Activated gamma-delta T cell treated with anti-CD3 and anti-CD28 coated beads, Interleukin-2, amount 50 U/mL, for 16 hours (primary cell): ENCODE measurements at regions not wholly inside any gene's neighbourhood (a gene's known extent, or its start where the extent isn't known, plus 50 kb on each side); places are given as distances from the start of the nearest gene placed in this dataset.

Experiments
- DNase-seq: peaks from one replicate; pipeline ENCODE4 v3.0.0-alpha.2; 2020; ENCODE audit warnings: low read depth

DNA sequence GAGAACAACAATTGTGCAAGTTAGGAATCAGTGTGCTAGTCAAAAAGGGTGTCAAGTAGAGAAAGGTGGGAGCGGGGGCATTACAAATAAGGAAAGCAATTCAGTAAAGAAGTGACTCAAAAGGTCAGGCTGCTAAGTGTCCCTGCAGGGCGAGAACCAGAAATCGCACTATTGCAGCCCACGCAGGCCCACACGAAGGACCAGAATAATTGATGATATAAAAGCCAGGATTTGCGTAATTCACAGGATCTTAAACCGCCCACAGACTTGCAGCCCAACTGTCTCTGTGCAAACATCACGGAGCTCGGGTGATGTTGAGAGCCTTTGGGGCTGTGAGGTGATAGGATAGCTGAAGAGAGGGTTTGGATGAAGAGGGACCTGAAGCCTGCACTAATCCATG, 349.0 kb downstream of the BRINP1 start:
- no peak for DNase-seq

DNA sequence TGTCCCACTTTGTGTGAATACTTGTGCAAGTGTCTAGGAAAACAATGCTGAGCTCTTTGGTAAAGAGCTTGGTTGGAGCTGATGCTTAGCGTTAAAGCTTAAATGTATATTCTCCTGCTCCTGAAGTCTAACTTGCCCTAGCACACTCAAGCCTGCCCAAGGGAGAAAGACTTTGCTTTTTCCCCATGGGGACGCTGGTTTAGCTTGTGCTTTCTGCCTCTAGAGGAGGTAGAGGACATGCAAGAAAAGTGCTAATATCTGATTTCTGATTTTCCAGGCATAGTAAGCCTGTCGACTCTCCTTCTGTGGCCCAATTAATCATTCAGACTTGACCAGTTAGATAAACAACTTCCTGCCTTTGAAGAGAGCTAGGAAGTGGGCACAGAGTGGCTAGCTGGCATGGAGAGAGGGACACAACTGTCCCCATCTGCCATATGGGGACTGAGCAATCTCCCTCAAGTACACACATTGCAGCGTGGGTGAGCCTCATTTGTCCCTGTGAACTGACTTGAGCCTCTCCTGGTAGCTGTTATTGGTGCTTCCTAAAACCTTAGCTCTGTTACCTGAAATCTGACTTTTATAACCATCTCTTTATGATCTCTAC, 348.4 kb downstream of the BRINP1 start:
- DNase-seq, result no peak

DNA sequence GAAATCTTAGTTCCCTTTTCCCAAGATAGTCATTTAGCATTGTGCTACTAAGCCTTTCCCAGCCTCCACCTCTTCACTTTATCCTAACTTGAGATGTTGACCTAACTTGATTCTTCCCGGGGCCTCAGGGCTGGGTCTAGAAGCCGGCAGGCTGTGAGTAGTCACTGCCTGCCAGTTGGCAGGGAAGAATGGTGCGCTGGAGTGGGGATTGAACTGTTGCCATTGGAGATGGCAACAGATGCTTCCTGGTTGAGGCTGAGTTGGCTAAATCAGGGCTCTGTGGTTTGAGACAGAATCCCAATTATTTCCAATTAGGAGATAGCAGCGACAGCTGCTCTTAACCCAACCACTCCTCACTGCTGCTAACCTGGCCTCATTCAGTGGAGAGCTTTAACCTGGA, 343.1 kb downstream of the BRINP1 start:
- DNase-seq, result no peak

DNA sequence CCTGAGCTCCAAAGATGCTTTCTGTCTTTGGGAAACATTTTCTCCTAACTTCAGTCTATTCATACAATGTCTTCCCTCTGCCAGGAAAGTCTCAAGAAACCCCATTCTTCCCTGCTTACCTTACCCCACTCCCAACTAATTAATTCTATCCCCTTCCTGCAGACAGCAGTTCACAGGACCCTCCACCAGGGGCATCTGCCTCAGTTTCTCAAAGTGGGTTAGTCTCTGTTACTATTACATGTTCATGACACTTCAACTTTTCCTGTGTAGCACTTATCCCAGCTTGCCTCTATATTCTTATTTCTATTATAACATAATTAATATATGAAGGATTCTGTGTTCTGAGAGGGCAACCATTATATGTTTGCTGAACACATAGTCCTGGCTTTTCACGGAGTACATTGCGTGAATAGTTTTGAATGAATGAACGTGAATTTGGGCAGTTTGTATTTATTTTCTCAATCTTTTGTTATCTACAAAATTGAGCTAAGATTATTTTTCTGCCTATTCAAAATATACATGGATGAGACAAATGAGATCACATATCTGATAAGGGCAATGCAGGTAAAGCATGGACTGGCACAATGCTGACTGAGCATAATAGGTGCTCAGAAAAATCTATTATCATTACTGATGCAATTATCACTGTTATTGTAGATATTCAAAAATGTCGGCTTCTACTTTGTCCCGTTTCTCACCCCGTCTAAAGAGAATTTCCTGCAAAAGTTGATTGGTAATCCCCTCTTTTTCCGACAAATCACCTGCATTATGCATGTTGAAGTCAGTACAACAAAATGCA, 341.1 kb downstream of the BRINP1 start:
- DNase-seq, result no peak

DNA sequence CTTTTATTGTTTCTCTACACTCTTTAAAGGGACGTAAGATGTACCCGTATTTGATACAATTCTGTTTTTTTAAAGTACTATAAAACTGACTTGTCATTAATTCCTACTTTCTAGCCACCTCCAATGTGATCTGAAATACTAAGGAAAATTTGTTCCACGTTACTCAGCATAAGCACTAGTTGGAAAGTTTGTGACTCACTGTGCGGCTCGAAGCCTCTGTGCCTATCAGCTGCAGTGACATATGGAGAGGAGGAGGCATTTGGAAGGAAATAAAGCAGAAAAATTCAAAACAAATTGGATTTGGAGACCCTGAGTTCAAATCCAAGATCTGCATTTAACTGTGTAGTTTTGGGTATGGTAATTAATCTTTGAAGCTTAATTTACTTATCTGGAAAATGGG, 339.3 kb downstream of the BRINP1 start:
- no peak for DNase-seq

DNA sequence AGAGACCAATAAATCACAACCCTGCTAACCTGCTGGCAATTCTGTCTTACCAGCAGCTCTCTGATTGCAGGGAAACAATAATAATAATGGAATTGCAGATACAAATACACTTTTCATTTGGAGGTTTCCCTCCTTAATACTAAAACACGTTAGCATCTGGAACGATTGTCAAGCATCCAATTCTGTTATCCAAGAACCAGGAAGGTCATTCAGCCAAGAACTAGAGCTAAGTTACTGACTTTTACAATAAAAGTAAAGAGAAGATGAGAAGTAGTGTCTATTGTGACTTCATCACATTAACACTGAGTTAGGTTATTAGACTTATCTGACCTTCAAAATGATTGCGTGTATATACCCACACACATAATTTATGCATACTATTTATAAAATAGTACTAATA, 335.6 kb downstream of the BRINP1 start:
- DNase-seq, result no peak

DNA sequence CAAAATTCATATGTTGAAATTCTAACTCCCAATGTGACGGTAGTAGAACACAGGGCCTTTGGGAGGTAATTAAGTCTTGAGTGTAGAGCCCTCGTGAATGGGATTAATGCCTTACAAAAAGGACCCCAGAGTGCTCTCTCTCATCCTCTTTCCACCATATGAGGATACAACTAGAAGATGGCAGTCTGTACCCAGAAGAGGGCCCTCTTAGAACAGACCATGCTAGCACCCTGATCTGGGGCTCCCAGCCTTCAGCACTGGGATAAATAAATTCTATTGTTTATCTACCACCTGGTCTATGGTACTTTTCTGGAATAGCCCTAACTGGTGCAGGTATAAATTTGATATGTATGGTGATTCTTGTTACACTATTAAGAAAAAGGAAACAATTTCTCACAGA, 332.3 kb downstream of the BRINP1 start:
- DNase-seq, result no peak

DNA sequence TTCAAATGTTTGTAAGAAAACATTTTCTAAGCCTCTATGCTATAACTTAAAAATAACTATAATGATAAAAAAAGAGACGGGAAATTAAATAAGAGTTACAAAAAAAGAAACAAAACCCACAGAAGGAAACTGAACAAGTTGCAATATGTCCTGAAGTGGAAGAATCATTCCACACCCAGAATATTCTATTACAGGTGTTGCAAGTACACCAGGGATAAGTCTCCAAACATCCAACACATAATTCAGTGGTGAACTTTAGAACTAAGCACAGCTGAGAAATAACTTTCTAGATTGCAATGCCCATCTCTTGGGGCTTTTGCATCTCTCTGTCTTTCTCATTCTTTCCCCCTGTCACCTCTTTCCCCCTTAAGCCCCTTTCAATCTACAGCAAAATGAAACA, 325.2 kb downstream of the BRINP1 start:
- no peak for DNase-seq

DNA sequence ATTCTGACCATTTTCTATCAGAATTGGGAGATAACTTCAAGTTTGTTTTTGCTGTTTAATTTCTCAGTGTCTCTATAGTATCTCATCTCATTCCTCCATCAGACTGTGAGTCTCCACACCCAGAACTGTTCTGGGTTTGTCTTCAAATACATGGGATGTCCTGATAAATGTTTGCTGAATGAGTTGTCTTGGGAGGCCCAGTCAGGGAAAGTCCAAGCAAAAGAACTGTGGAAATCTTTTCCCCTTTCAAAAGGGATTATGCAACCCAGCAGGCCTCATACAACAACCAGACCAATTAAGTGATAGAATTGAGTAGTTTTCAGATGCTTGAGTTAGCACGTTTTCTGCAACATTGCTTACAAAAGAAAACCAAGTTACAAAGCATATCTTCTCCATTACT, 324.4 kb downstream of the BRINP1 start:
- no peak for DNase-seq

DNA sequence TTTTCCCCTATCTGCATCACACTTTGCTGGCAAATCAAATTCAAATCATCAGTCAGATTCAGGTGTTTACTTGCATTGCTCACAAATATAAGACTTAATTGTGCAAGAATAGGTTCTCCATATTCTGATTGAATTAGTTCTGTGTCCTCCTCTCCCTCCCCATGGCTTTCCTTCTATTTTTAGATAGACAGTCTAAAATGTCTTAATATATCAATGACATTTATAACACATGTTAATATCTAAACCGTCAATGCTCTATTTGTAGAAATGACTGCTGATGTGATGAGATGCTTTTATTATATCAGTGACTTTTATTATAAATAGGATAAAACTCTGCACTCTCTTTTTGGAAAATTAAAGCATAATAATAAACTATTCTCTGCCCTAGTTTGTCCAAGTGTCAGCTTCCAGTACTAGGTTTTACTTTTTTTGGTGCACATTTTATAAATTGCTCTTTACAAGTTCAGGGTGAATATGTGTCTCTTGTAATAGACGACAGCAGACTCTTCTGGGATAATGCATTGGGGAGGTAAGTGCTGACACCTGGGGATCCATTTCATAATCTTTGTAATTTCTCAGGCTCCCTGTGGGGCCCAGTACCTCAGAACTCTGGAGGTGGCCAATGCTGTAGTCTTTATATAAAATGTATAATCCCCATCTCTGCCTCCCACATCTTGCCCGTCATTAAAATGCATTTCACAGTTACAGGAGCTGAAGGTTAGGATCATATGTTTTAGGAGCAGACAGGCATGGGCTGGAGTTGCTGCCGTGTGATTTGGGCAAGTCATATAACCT, 321.5 kb downstream of the BRINP1 start:
- no peak for DNase-seq

DNA sequence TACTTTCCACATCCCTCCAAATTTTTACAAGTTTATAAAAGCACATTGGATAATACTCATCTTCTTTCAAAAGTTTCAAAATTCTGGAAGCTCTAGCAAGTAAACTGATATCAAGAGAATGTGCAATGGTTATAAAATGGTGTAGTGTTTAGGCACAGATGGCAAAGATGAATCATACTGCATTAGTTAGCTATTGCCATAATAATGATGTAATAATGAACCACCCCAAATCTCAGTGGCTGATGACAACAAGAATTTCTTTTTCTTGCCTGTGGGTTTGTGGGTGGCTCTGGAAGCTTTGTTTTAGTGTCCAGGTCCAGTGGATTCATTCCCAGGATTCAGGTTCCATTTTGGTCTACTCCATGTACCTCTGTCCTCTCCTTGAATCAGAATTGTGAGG, 319.0 kb downstream of the BRINP1 start:
- DNase-seq, result no peak

DNA sequence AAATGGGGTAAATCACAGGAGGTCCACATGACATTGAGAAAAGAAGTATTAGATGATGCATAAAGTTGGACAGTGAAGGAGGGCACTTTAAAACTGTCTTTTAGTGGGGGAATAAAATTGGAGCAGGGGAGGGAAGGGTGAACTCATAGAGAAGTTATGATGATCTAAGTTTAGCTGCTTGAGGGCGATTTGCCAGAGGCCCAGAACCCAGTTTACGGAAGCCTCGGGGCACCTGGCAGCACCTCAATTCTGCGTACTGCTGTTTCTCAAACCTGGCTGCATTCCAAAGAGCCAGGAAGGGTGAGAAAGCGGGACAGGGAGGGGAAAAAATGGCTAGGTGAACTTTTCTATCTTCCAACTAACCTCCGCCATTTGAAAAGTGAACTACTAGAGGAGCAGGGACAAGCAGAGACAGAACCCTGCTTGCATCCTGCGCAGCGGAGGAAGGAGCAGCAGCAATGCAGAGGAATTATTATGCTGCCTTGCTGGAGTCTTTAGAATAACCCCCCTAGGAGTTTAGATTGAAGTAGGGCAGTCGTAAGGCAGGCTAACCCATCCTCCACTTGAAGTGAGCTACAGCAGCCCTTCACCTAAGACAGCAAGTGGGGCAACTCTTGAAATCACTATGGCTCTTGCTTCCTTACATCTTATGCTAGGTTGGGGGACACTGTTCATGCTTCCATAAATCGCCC, 316.8 kb downstream of the BRINP1 start:
- DNase-seq, result no peak

DNA sequence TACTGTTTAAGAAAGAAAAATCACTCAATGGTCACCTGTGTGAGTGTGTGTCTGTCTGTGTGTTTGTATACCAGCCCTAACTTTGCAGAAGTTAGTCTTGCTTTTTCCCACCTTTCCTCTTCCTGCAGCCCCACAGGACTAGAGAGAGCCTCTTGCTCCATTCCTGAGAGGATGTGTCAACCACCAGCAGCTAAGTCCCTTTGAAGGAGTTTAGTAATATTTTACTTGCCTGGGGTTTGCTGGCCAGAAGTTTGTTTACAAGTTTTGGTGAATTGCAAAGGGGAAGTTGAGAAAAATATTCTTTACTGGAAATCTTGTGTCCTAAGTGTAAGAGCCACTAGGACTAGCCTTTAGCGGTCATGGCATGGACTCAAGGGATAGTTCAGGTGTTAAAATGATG, 316.2 kb downstream of the BRINP1 start:
- no peak for DNase-seq

DNA sequence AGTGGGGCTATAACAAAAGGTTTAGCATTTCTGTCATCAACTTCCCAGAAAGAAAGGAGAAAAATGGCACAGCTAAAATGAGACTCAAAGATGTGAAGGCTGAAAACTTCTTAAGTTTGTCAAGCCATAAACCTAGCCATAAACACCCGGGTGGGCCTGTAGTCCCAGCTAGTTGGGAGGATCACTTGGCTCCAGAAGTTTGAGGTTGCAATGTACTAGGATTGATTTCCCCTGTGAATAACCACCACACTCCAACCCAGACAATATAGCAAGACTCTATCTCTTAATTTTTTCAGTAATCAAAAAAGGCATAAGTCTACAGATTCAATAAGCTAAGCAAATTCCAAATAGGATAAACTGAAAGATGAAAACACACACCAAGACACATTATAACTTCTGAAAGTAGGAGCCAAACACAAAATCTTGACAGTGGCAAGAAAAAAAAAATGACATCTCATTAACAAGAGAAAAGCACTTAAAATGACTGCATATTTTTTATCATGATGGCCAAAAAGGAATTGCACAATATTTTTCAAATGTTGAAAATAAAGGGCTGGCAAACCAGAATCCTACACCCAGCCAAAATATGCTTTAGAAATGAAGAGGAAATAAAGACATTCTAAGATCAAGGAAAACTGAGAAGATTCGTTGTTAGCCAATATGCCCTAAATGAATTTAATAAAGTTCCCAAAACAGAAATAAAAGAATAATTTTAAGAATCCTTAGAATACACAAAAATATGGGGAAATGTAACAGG, 308.4 kb downstream of the BRINP1 start:
- no peak for DNase-seq

DNA sequence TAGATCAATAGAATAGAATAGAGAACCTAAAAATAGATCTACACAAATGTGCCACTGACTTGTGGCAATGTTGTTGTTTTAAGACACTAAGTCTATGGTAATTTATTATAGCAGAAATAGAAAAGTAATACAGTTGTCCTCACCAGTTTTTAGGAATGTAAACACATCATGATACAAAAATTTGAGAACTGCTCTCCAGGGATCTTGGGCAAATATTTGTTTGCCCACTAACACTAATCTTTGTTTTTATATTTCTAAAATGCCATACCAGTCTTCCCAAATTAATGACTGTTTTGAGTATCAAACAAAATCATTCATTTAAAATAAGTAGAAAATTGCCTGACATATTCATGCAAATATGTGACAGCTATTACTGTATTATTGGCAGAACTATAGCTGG, 297.6 kb downstream of the BRINP1 start:
- no peak for DNase-seq

DNA sequence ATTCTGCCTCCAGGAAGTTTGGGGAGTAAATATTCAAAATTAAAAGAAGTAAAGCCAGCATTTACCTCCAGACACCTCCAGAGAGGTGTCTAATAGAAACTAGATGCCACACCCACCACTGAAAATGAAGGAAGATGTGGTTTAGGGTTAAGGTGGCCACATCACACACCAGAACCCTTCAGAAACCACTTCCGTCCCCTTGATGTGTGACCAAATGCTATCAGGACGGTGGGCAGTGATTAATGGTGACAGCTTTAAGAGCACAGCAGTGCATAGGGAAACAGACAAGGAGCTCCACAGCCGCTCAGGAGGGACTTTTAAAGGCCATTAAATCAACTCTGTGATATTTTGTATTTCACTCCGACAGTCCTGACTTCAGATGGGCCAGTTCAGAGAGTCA, 295.2 kb downstream of the BRINP1 start:
- no peak for DNase-seq

DNA sequence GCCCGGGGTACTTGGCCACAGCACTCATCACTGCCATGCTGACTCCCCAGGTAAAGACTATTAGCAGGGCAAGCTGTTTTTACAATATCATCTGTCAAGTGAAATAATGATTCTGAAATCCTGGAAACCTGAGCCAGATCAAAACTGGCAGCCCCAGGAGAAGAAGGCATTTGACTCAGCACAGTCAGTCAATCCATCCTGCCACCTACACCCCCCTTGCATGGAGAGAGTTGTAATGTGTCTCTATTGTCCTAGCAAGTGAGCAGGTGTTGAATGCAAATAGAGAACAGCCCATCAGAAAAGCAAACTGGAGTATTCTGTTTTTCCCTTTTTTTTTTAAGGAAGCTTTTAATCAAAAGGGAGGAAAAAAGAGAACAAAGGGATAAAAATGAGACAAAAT, 291.2 kb downstream of the BRINP1 start:
- no peak for DNase-seq

DNA sequence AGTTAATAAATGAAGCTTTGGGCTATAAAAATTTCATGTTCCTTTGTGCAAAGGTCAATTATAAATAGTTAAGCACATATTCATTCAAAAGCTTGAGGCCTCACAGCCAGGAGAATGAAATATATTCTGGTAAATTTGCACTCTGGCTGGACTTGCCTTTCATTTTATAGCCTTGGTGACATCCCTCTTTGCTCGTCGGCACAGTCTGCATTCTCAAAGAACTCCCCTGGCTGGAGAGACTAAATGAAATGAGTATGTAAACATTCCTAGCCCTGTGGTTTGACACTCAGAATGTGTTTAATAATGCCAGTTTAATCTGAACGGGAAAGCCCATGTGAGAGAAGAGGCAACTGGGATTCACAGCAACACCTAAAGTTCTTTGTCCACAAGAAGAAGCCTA, 285.6 kb downstream of the BRINP1 start:
- DNase-seq, result no peak

DNA sequence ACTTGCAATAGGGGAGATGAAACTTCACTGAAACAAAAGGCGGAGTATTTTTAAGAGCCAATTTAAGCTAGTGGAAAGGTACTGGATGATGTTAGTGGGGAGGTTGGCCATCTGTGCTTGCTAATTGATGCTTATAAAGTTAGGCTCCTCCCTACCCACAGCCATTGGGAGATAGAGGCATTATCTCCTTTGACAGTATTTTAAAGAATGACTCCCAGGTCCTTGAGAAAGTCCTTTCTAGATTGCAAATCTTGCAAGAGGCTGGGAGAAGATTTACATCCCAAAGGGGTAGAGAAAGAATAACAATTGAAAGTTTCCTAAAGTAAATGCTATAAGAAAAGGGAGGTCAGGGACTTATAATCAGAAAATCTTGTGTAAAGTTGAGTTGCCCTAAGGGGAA, 282.6 kb downstream of the BRINP1 start:
- DNase-seq, result no peak

DNA sequence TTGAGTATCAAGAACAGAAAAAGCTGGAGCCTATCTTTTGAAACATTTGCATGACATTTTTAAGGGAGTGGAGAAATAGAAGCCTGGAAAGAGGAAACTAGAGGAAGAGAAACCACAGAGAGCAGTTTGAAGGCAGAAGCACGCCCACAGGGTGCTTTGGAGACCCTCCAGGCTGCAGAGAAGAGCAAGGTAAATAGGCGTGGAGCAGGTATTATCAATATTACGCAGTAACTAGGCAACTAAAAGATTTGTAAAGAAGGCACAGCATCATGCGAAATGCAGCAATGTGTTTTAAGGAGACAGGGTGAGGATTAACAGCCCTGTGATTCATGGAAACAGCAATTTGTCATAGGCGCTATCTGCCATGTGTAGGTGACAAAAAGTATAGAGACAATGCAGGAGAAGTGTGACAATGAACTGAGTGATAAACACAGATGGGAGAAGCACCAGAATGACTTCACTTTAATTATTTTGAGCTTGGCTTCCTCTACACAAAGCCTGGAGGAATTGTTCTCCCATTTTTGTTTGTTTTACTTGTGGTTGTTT, 281.2 kb downstream of the BRINP1 start:
- no peak for DNase-seq

DNA sequence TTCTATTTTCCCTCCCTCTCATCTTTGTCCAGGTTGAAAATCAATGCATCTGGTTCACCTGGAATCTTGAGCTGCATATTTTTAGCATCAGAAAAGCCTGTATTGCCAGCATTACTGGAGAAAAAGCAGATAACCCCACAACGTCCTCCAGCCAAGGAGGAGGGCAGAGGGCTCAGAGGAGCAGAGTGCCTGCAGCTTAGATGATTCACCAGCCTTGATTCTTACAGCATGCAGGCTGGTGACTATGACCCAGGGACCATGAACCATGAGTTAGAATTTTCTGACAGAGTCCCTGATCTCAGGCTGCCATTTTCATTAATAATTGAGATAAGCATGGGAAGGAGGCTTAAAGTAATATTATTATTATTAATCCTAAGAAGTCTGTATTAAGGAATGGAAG, 278.2 kb downstream of the BRINP1 start:
- no peak for DNase-seq

DNA sequence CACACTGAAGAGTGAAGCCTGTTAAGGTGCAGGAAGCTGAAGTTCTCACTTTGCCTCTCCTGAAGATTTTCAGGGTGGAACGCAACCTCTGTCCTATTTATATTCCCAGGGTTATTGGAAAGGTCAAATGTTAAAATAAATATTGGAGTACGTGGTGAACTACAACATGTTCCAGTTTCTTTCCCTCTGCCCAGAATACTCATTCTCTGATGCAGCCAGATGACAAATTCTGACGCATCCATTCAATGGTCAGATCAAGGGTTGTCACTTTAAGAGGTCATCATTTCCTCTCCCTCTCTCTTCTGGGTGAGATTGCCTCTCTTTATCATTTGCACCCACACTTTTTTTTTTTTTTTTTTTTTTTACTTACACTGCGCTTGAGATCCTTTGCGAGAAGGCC, 277.1 kb downstream of the BRINP1 start:
- no peak for DNase-seq
